ENCODE measurements at regions not wholly inside any gene's neighbourhood (a gene's known extent, or its start where the extent isn't known, plus 50 kb on each side); places are given as distances from the start of the nearest gene placed in this dataset.

- DNase-seq = peak in 10 of 14 donors; percentile 4 to 83 (median 31)
These were observed 119.2 kb downstream of the MBL2 start for GRCh38 chr10:52653263-52653909.

- no peak for DNase-seq
These were observed 118.4 kb downstream of the MBL2 start for GRCh38 chr10:52654201-52654600.

GRCh38 chr10:52658112-52658511 lies 114.5 kb downstream of the MBL2 start:
- no peak for DNase-seq

- DNase-seq = no peak
These were observed 113.5 kb downstream of the MBL2 start for GRCh38 chr10:52659085-52659484.

- no peak for DNase-seq
These were observed 110.3 kb downstream of the MBL2 start for GRCh38 chr10:52662256-52662655.

- DNase-seq = no peak
These were observed 109.4 kb downstream of the MBL2 start for GRCh38 chr10:52663161-52663560.

- DNase-seq = no peak
These were observed 108.0 kb downstream of the MBL2 start for GRCh38 chr10:52664629-52665028.

GRCh38 chr10:52665821-52666220 lies 106.8 kb downstream of the MBL2 start:
- no peak for DNase-seq

GRCh38 chr10:52666931-52667330 lies 105.7 kb downstream of the MBL2 start:
- DNase-seq = no peak

GRCh38 chr10:52668024-52668423 lies 104.6 kb downstream of the MBL2 start:
- no peak for DNase-seq

- DNase-seq = no peak
These were observed 99.7 kb downstream of the MBL2 start for GRCh38 chr10:52672880-52673279.

- DNase-seq = no peak
These were observed 99.1 kb downstream of the MBL2 start for GRCh38 chr10:52673468-52673867.

- DNase-seq = no peak
These were observed 98.1 kb downstream of the MBL2 start for GRCh38 chr10:52674474-52674873.

- DNase-seq = no peak
These were observed 95.5 kb downstream of the MBL2 start for GRCh38 chr10:52677086-52677485.

- no peak for DNase-seq
These were observed 94.0 kb downstream of the MBL2 start for GRCh38 chr10:52678611-52679010.

- DNase-seq = no peak
These were observed 93.5 kb downstream of the MBL2 start for GRCh38 chr10:52679117-52679516.

- no peak for DNase-seq
These were observed 89.8 kb downstream of the MBL2 start for GRCh38 chr10:52682766-52683165.

- no peak for DNase-seq
These were observed 88.8 kb downstream of the MBL2 start for GRCh38 chr10:52683776-52684175.

- no peak for DNase-seq
These were observed 83.7 kb downstream of the MBL2 start for GRCh38 chr10:52688899-52689298.

GRCh38 chr10:52696232-52696631 lies 76.4 kb downstream of the MBL2 start:
- DNase-seq = no peak

GRCh38 chr10:52701647-52702046 lies 70.9 kb downstream of the MBL2 start:
- DNase-seq = no peak

GRCh38 chr10:52703451-52703850 lies 69.1 kb downstream of the MBL2 start:
- no peak for DNase-seq

GRCh38 chr10:52703898-52704297 lies 68.7 kb downstream of the MBL2 start:
- no peak for DNase-seq

GRCh38 chr10:52706332-52707070 lies 66.1 kb downstream of the MBL2 start:
- no peak for DNase-seq
